Smooth muscle cell of the brain vasculature (primary cell): ENCODE measurements at regions not wholly inside any gene's neighbourhood (a gene's known extent, or its start where the extent isn't known, plus 50 kb on each side); places are given as distances from the start of the nearest gene placed in this dataset.
A peak's percentile ranks its signal among the peaks of the same experiment; 100 is the strongest.

Source experiments
- DNase-seq: peaks from one replicate; pipeline ENCODE4 v3.0.0-alpha.2; 2012; ENCODE audit warnings: low read depth, low spot score

- DNase-seq: no peak
Observed at GRCh38 chr3:76010252-76010651, 224.9 kb upstream of the ZNF717 start.

- DNase-seq: no peak
Observed at GRCh38 chr3:76011121-76011520, 225.8 kb upstream of the ZNF717 start.

- no peak for DNase-seq
Observed at GRCh38 chr3:76015496-76015895, 230.1 kb upstream of the ZNF717 start.

DNA sequence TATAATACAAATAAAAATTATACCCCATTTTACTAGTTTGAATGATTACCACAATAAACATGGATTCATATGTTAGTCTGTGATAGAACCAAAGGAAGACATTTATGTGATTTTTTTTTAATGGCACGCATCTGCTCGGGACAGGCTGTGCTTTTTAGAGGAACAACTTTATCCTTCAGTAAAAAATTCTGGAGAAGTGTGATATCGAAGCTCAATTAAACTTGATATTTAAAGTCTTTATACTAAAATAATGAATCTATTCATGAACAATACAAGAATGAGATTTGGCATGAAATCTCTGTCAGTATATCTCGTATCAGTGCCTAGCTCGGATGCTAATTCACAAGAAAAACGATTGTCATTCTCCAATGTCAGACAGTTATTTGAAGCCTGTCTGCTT, 230.8 kb upstream of the ZNF717 start:
- DNase-seq: no peak

- DNase-seq: no peak
Observed at GRCh38 chr3:76016769-76017439, 231.6 kb upstream of the ZNF717 start.

- no peak for DNase-seq
Observed at GRCh38 chr3:76021376-76021775, 236.0 kb upstream of the ZNF717 start.

DNA sequence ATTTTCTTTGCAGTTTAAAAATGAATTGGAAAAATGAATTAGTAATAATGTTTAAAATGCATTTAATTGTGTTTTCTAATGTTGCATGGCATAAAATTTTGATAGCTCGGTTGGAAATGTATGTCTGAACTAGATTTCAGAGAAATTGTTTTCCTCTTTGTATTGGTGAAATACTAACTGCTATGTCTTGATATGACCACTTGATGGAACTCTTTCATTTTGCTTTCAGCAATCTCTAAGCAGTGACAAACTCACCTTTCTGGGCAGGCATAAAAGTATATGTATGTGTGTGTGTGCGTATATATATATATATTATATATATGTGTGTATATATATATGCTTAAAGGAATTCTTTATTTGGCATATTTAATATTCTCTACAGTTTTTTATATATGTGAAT, 239.3 kb upstream of the ZNF717 start:
- DNase-seq: no peak

GRCh38 chr3:76025561-76025960, 240.2 kb upstream of the ZNF717 start:
- no peak for DNase-seq

DNA sequence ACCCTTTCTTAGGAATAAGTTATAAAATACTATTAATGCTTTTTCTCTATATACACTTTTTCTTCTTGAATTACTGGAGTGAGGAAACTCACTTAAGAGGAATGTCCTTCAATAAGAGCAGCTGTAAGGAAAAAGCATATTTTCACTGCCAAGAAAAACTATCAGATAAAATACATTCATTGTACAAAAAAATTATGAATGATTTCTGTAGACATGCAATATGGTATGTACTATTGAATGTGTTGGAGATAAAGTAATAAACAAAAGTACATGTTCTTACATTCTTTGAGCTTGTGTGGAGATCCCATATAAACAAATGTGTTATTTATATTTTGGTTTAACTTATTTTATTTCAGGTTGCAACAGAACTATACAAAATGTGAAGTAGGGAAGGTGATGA, 241.0 kb upstream of the ZNF717 start:
- no peak for DNase-seq

DNA sequence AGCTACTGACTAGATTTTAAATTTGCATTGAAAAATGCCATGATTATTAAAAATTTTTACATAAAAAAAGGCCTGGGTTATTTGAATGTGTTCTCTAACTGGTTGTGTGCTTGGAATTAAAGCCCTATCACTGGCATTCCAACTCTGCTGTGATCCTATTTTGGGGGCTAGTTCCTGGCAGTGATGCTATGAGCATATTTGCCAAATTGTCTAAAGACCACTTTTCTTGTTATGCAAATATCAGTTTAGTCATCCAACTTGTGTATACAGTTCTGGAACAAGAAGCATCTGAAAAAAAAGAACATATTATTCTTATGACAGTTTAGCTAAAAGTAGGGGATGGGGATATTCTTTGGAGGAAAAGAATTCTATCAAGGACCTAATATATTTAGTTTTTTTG, 243.4 kb upstream of the ZNF717 start:
- no peak for DNase-seq

DNA sequence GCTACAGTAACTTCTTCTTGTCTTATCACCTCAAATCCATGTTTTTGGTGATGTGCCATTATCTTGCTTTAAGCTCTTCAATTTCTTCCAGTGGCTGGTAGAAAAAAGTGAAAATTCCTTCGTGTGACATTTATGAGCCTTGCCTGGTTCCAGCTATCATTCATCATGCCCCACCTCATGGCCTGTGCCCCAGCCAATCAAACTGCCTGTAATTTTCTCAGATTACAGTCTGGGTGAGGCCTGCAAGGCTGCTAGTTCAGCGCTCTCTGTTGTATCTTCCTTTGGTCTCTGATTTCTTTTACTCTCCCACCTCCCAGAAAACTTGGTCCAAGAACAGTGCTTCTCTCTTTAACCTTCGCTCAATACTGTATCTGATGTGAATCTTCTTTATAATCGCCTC, 249.3 kb upstream of the ZNF717 start:
- DNase-seq: no peak

GRCh38 chr3:76035117-76035516, 249.8 kb upstream of the ZNF717 start:
- DNase-seq: no peak

GRCh38 chr3:76038949-76039348, 253.6 kb upstream of the ZNF717 start:
- no peak for DNase-seq

GRCh38 chr3:76039431-76039830, 254.1 kb upstream of the ZNF717 start:
- no peak for DNase-seq

- no peak for DNase-seq
Observed at GRCh38 chr3:76040946-76041345, 255.6 kb upstream of the ZNF717 start.

GRCh38 chr3:76043746-76044145, 258.4 kb upstream of the ZNF717 start:
- DNase-seq: no peak

- peak; percentile 54 for DNase-seq
Observed at GRCh38 chr3:76044601-76045600, 259.6 kb upstream of the ZNF717 start.

GRCh38 chr3:76047368-76047767, 262.0 kb upstream of the ZNF717 start:
- DNase-seq: no peak

DNA sequence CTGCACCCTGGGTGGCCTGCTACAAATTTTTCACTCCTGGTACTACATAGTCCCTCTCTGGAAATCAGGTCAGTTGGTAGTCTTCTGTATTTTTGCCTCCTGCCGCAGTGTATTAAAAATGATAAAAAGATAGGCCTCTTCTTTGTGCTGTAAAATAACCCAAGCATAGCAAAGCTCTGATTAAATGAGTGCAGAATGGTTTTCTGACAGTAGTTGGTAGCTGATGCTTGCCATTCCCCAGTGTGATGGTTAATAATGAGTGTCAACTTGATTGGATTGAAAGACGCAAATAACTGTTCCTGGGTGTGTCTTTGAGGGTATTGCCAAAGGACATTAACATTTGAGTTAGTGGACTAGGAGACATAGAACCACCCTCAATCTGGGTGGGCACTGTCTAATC, 264.4 kb upstream of the ZNF717 start:
- DNase-seq: no peak

DNA sequence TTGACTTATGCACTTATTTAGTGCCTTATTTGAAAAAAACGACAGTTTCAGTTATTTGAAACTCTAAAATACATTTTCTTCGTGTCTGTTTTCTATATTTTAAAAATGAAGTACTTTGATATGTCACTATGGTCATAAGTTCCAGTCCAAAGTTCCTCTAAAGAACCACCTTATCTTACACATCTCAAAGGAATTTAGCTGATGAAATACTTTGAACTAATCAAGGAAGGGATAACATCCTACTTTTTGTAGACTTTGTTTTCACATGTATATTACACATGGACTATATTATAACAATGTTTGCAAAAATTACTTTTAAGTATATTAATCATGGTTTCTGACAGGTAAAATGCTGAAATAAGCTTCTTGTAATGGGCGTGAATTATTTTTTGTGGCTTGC, 265.8 kb upstream of the ZNF717 start:
- no peak for DNase-seq

GRCh38 chr3:76054404-76054803, 269.1 kb upstream of the ZNF717 start:
- no peak for DNase-seq

- DNase-seq: no peak
Observed at GRCh38 chr3:76061654-76062053, 276.3 kb upstream of the ZNF717 start.

GRCh38 chr3:76063019-76063418, 277.7 kb upstream of the ZNF717 start:
- no peak for DNase-seq
